ENCODE measurements at regions not wholly inside any gene's neighbourhood (a gene's known extent, or its start where the extent isn't known, plus 50 kb on each side); places are given as distances from the start of the nearest gene placed in this dataset.
"Not testable (repeated sequence)": the region's sequence is repeated elsewhere in the genome, so short reads cannot be mapped to it uniquely, and the experiment has no call there.

GRCh38 chr5:116864157-116864837 lies 289.7 kb upstream of the SEMA6A start:
- no peak for TF ChIP-seq CTCF (IDR thresholded peaks at IDR 0.05; ENCODE audit: low read depth, low read length, missing control alignments)
- no peak overlapping the region for H3K4me3 ChIP-seq (ENCODE audit: low read depth, low read length)
- in situ Hi-C loops (cut with HindIII; ENCODE audit: low sequenced_read_pairs): no loop called here
- DNase-seq (ENCODE audit: low read depth): no peak

- in situ Hi-C loops (cut with HindIII; ENCODE audit: low sequenced_read_pairs): no loop called here
- no peak for DNase-seq (ENCODE audit: low read depth)
- no peak for TF ChIP-seq CTCF (IDR thresholded peaks at IDR 0.05; ENCODE audit: low read depth, low read length, missing control alignments)
- no peak overlapping the region for H3K4me3 ChIP-seq (ENCODE audit: low read depth, low read length)
Measured at GRCh38 chr5:116862632-116863455, 288.2 kb upstream of the SEMA6A start.

GRCh38 chr5:116861666-116862065 lies 287.0 kb upstream of the SEMA6A start:
- H3K4me3 ChIP-seq (ENCODE audit: low read depth, low read length): no peak overlapping the region
- TF ChIP-seq CTCF (IDR thresholded peaks at IDR 0.05; ENCODE audit: low read depth, low read length, missing control alignments): no peak
- in situ Hi-C loops (cut with HindIII; ENCODE audit: low sequenced_read_pairs): no loop called here
- no peak for DNase-seq (ENCODE audit: low read depth)

- in situ Hi-C loops (cut with HindIII; ENCODE audit: low sequenced_read_pairs): no loop called here
- DNase-seq (ENCODE audit: low read depth): no peak
Measured at GRCh38 chr5:116861097-116861496, 286.5 kb upstream of the SEMA6A start.

GRCh38 chr5:116859666-116860320 lies 285.2 kb upstream of the SEMA6A start:
- no peak for TF ChIP-seq CTCF (IDR thresholded peaks at IDR 0.05; ENCODE audit: low read depth, low read length, missing control alignments)
- no peak for DNase-seq (ENCODE audit: low read depth)
- no peak overlapping the region for H3K4me3 ChIP-seq (ENCODE audit: low read depth, low read length)
- in situ Hi-C loops (cut with HindIII; ENCODE audit: low sequenced_read_pairs): no loop called here

More at GRCh38 chr5:116861097-116861496, 286.5 kb upstream of the SEMA6A start:
- H3K4me3 ChIP-seq (ENCODE audit: low read depth, low read length): no peak overlapping the region
- no peak for TF ChIP-seq CTCF (IDR thresholded peaks at IDR 0.05; ENCODE audit: low read depth, low read length, missing control alignments)

GRCh38 chr5:116858705-116859333 lies 284.2 kb upstream of the SEMA6A start:
- no peak for DNase-seq (ENCODE audit: low read depth)
- no peak overlapping the region for H3K4me3 ChIP-seq (ENCODE audit: low read depth, low read length)
- in situ Hi-C loops (cut with HindIII; ENCODE audit: low sequenced_read_pairs): no loop called here
- TF ChIP-seq CTCF (IDR thresholded peaks at IDR 0.05; ENCODE audit: low read depth, low read length, missing control alignments): no peak

GRCh38 chr5:116858020-116858419 lies 283.4 kb upstream of the SEMA6A start:
- in situ Hi-C loops (cut with HindIII; ENCODE audit: low sequenced_read_pairs); DNase-seq (ENCODE audit: low read depth): not testable (repeated sequence)

More at GRCh38 chr5:116858020-116858419, 283.4 kb upstream of the SEMA6A start:
- H3K4me3 ChIP-seq (ENCODE audit: low read depth, low read length): not testable (repeated sequence)
